AG04450 (cell line): ENCODE measurements at regions not wholly inside any gene's neighbourhood (a gene's known extent, or its start where the extent isn't known, plus 50 kb on each side); places are given as distances from the start of the nearest gene placed in this dataset.

Source experiments
- CTCF ChIA-PET: fragments of 300-600, 350-600 bp; formaldehyde crosslinking; extraction: SDS; loops from one replicate; lab custom pipeline; 2022; ENCODE audit warnings: antibody characterized with exemption, inconsistent platforms; lab: Charles Lee
- POLR2A ChIA-PET: fragments of 350-600 bp; formaldehyde crosslinking; extraction: SDS; loops from one replicate; lab custom pipeline; 2021; ENCODE audit warnings: antibody characterized with exemption, inconsistent platforms; lab: Yijun Ruan, JAX
- DNase-seq: peaks from one replicate; pipeline ENCODE4 v3.0.0-alpha.2; 2011; ENCODE audit warnings: low read depth, low spot score
- H3K27ac ChIP-seq: one replicate; pipeline ENCODE4 v1.5.1; 2012; ENCODE audit warnings: low read depth, low read length, control low read depth
- H3K27me3 ChIP-seq: one replicate; pipeline ENCODE4 v1.6.0; 2012; ENCODE audit warnings: low read length; ENCODE audit not compliant: control insufficient read depth, insufficient read depth
- H3K4me3 ChIP-seq: 2 replicates; pipeline ENCODE4 v1.5.1; 2011; ENCODE audit warnings: mild to moderate bottlenecking, low read depth, low read length, control low read depth
- H3K9me3 ChIP-seq: 2 replicates; pipeline ENCODE4 v1.5.1; 2012; ENCODE audit warnings: low read length; ENCODE audit not compliant: control insufficient read depth, insufficient read depth
- CTCF ChIP-seq: IDR thresholded peaks from 2 replicates; pipeline ENCODE4 v1.5.1; 2011; ENCODE audit warnings: low read depth, low read length, control low read depth, inconsistent platforms

- DNase-seq = no peak
- POLR2A ChIA-PET = no interaction called here
Observed at GRCh38 chr7:85328456-85328998, 141.7 kb upstream of the SEMA3D start.

GRCh38 chr7:85324145-85324799, 137.4 kb upstream of the SEMA3D start:
- TF ChIP-seq CTCF = no peak
- Histone ChIP-seq H3K27me3 (no peaks in the 10 kb centered on the region), H3K27ac (no peak overlapping the region), H3K9me3 (no peaks in the 10 kb centered on the region), H3K4me3 (no peak overlapping the region)
- POLR2A ChIA-PET = no interaction called here
- no peak for DNase-seq
- CTCF ChIA-PET = no interaction called here

More at GRCh38 chr7:85328456-85328998, 141.7 kb upstream of the SEMA3D start:
- Histone ChIP-seq H3K27me3 (no peaks in the 10 kb centered on the region), H3K9me3 (no peaks in the 10 kb centered on the region), H3K27ac (no peak overlapping the region), H3K4me3 (no peak overlapping the region)
- CTCF ChIA-PET = no interaction called here
- TF ChIP-seq CTCF = no peak

- no peak for DNase-seq
- CTCF ChIA-PET = no interaction called here
Observed at GRCh38 chr7:85322252-85322651, 135.4 kb upstream of the SEMA3D start.

GRCh38 chr7:85320699-85321476, 134.0 kb upstream of the SEMA3D start:
- DNase-seq = no peak
- Histone ChIP-seq H3K27ac (no peak overlapping the region), H3K27me3 (no peaks in the 10 kb centered on the region), H3K9me3 (no peaks in the 10 kb centered on the region), H3K4me3 (no peak overlapping the region)
- ChIA-PET POLR2A (no interaction called here), CTCF (interaction anchor here (0.6 kb wide), 1 partner anchor 123 kb away, joined by 3 read pairs; no protein-coding TSS in a partner anchor)
- no peak for TF ChIP-seq CTCF

More at GRCh38 chr7:85322252-85322651, 135.4 kb upstream of the SEMA3D start:
- H3K27me3 ChIP-seq = no peaks in the 10 kb centered on the region
- no peaks in the 10 kb centered on the region for H3K9me3 ChIP-seq
- TF ChIP-seq CTCF = no peak
- no peak overlapping the region for H3K4me3 ChIP-seq
- no peak overlapping the region for H3K27ac ChIP-seq
- POLR2A ChIA-PET = no interaction called here

GRCh38 chr7:85316489-85316888, 129.6 kb upstream of the SEMA3D start:
- Histone ChIP-seq H3K9me3 (no peaks in the 10 kb centered on the region), H3K27ac (no peak overlapping the region), H3K27me3 (no peaks in the 10 kb centered on the region), H3K4me3 (no peak overlapping the region)
- CTCF ChIA-PET = no interaction called here
- POLR2A ChIA-PET = no interaction called here
- DNase-seq = no peak
- TF ChIP-seq CTCF = no peak
